Transverse colon (tissue), 4 donors: ENCODE measurements at regions not wholly inside any gene's neighbourhood (a gene's known extent, or its start where the extent isn't known, plus 50 kb on each side); places are given as distances from the start of the nearest gene placed in this dataset.

Experiments used
- DNase-seq: peaks from one replicate; pipeline ENCODE4 v3.0.0-alpha.2; 2019
- H3K27ac ChIP-seq, 4 donors: fragments of 200-600 bp; sonication (generic); 2 replicates each; pipeline ENCODE4 v1.5.1; 2016 to 2018; ENCODE audit warnings: inconsistent platforms in 4 of 4
- H3K27me3 ChIP-seq: fragments of 200-600 bp; sonication (generic); 2 replicates; pipeline ENCODE4 v1.5.1; 2017; ENCODE audit warnings: inconsistent platforms
- H3K36me3 ChIP-seq, 4 donors: fragments of 200-600 bp; sonication (generic); 2 replicates each; pipeline ENCODE4 v1.5.1; 2017 to 2019; ENCODE audit warnings: inconsistent platforms in 4 of 4
- H3K4me1 ChIP-seq, 4 donors: fragments of 200-600 bp; sonication (generic); 2 replicates each; pipeline ENCODE4 v1.5.1; 2017 to 2020; ENCODE audit warnings: inconsistent platforms in 4 of 4
- H3K4me3 ChIP-seq, 4 donors: fragments of 200-600 bp; sonication (generic); 1 replicate in 1 of 4; 2 replicates in 3 of 4; pipeline versions ENCODE4 v1.5.1 to v1.6.1; 2017 to 2019; ENCODE audit warnings: inconsistent platforms in 4 of 4
- H3K9me3 ChIP-seq, 2 donors: fragments of 200-600 bp; sonication (generic); 2 replicates each; pipeline ENCODE4 v1.5.1; 2017 to 2019; ENCODE audit warnings: inconsistent platforms in 2 of 2
- EP300 ChIP-seq: sonication (generic); formaldehyde crosslinking; IDR thresholded peaks from one replicate; pipeline ENCODE4 v1.6.1; 2017; ENCODE audit warnings: antibody characterized with exemption, low read depth
- POLR2A ChIP-seq: fragments of 450-650 bp; IDR thresholded peaks from one replicate; pipeline ENCODE4 v1.6.1; 2016; ENCODE audit warnings: antibody characterized with exemption, mild to moderate bottlenecking, moderate library complexity
- POLR2AphosphoS5 ChIP-seq, 3 donors: sonication (generic); formaldehyde crosslinking; IDR thresholded peaks; one replicate each; pipeline ENCODE4 v1.6.1; 2016; ENCODE audit warnings: antibody characterized with exemption in 3 of 3
- WGBS, 2 donors: methylation state at CpG; one replicate each; pipeline ENCODE4 v1.1.5; 2018; ENCODE audit warnings: low coverage in 1 of 2; 5-methylcytosine and 5-hydroxymethylcytosine counted together
- in situ Hi-C, 4 donors: fragments of 200-750 bp; cut with MboI; loops; one replicate each; pipeline versions ENCODE4 v1.15.0 to v1.15.1; 2017; ENCODE audit warnings: low sequenced_read_pairs in 3 of 4, low pct_ligation_motif_present in 1 of 4, low pct_unique_long_range_greater_than_20kb in 1 of 4
- intact Hi-C: fragments of 100-400 bp; cut with DNase I; formaldehyde crosslinking; loops from one replicate; pipeline ENCODE4 v1.15.1; 2023; ENCODE audit warnings: low total_unique reads
- TF ChIP-seq, protein P1 (sequence below), 5 experiments: fragments of 200-600 bp in 3 of 5; fragments of 450-650 bp in 2 of 5; sonication (generic) in 3 of 5; IDR thresholded peaks; 1 replicate in 2 of 5; 2 replicates in 3 of 5; pipeline ENCODE4 v1.5.1; 2016 to 2017; ENCODE audit warnings: antibody characterized with exemption in 5 of 5, inconsistent platforms in 3 of 5, mild to moderate bottlenecking in 2 of 5, moderate library complexity in 1 of 5

DNA sequence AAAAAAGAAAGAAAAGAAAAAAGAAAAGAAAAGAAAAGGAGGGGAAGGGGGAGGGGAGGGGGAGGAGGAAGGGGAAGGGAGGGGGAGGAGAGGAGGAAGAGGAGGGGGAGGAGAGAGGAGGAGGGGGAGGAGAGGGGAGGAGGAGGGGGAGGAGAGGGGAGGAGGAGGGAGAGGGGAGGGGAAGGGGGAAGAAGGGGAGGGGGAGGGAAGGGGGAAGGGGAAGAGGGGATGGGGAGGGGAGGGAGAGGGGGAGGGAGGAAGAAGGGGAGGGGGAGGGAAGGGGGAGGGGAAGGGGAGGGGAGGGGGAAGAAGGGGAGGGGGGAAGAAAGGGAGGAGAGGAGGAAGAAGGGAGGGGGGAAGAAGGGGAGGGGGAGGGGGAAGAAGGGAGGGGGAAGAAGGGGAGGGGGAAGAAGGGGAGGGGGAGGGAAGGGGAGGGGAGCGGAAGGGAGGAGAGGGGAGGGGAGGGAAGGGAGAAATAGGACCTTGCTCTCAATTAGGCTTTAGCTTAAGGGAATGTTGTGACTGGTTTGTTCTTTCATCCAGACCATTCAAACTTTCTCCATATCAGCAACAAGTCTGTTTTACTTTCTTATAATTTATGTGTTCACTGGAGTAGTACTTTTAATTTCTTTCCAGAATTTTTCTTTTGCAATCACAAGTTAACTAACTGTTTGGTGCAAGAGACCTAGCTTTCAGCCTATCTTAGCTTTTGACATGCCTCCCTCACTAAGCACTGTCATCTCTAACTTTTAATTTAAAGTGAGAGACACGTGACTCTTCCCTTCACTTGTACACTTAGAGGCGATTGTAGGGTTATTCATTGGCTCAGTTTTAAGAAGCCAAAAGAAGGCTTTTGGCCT lies 76.5 kb upstream of the EGLN3 start:
- Histone ChIP-seq H3K36me3 (no peaks in the 10 kb centered on the region), H3K27me3 (no peaks in the 10 kb centered on the region), H3K4me3 (no peak overlapping the region), H3K9me3 (no peaks in the 10 kb centered on the region), H3K27ac (no peak overlapping the region), H3K4me1 (peaks cover 0 to 33% (median 9%) of the 10 kb centered on the region in 4 donors)
- intact Hi-C loops: no loop called here
- 70 to 73% methylated on average over 3 of the region's 3 CpGs for WGBS, 2 donors
- in situ Hi-C loops: no loop called here
- TF ChIP-seq POLR2A: no peak
- TF ChIP-seq, protein P1, sequence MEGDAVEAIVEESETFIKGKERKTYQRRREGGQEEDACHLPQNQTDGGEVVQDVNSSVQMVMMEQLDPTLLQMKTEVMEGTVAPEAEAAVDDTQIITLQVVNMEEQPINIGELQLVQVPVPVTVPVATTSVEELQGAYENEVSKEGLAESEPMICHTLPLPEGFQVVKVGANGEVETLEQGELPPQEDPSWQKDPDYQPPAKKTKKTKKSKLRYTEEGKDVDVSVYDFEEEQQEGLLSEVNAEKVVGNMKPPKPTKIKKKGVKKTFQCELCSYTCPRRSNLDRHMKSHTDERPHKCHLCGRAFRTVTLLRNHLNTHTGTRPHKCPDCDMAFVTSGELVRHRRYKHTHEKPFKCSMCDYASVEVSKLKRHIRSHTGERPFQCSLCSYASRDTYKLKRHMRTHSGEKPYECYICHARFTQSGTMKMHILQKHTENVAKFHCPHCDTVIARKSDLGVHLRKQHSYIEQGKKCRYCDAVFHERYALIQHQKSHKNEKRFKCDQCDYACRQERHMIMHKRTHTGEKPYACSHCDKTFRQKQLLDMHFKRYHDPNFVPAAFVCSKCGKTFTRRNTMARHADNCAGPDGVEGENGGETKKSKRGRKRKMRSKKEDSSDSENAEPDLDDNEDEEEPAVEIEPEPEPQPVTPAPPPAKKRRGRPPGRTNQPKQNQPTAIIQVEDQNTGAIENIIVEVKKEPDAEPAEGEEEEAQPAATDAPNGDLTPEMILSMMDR (IDR thresholded peaks at IDR 0.05): no peak
- TF ChIP-seq POLR2AphosphoS5 (IDR thresholded peaks at IDR 0.05): no peak
- TF ChIP-seq EP300: no peak
- DNase-seq: no peak

DNA sequence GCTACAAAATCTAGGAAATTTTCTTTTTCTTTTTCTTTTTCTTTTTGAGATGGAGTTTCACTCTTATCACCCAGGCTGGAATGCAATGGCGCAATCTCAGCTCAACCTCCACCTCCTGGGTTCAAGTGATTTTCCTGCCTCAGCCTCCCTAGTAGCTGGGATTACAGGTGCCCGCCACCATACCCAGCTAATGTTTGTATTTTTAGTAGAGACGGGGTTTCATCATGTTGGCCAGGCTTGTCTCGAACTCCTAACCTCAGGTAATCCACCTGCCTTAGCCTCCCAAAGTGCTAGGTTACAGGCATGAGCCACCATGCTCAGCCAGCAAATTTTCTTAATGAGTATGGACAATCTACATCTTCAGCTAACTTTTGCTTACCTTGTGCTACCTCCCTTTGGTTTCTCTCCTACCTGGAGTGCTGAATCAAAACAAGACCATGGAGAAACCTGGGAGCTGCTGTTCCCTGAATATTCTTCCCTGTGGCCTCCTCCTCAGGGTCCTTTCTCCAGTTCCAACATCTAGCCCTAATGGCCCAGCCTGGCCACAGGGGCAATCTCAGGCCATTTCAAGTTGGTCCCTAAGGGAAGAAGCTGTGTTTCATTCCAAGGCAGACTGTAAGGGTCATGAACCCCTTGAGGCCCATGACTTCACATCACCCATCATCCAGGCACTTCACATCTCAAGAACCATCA lies 74.6 kb upstream of the EGLN3 start:
- H3K4me3 ChIP-seq: no peak overlapping the region
- intact Hi-C loops: no loop called here
- peaks cover 0 to 29% (median 6%) of the 10 kb centered on the region in 4 donors for H3K4me1 ChIP-seq
- in situ Hi-C loops: no loop called here
- DNase-seq: no peak
- no peaks in the 10 kb centered on the region for H3K9me3 ChIP-seq
- WGBS, 2 donors: 87% methylated on average over 4 of the region's 4 CpGs
- H3K36me3 ChIP-seq: no peaks in the 10 kb centered on the region
- no peaks in the 10 kb centered on the region for H3K27me3 ChIP-seq
- no peak overlapping the region for H3K27ac ChIP-seq
- no peak for TF ChIP-seq POLR2A

DNA sequence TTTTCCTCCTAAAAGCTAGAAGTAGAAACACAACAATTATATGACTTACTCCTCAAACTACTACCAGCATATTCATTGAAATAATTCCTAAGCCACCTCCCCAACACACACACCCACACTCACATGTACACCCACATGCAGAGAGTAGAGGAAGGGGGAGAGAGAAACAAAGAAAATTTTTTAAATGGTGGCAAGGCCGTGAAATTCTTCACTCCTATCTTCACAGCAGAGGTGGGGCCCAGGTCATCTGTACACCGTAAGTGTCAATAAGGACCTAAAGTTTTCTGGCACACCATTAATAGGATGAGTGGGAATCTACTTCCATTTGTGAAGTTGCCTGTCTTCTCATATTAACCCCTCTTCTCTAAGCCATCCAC lies 73.9 kb upstream of the EGLN3 start:
- H3K9me3 ChIP-seq: no peaks in the 10 kb centered on the region
- in situ Hi-C loops: no loop called here
- no peaks in the 10 kb centered on the region for H3K36me3 ChIP-seq
- peaks cover 0 to 22% (median 4%) of the 10 kb centered on the region in 4 donors for H3K4me1 ChIP-seq
- no peaks in the 10 kb centered on the region for H3K27me3 ChIP-seq
- TF ChIP-seq POLR2A: no peak
- TF ChIP-seq, protein P1 (IDR thresholded peaks at IDR 0.05): no peak
- no peak for TF ChIP-seq EP300
- TF ChIP-seq POLR2AphosphoS5 (IDR thresholded peaks at IDR 0.05): no peak
- H3K4me3 ChIP-seq: no peak overlapping the region
- DNase-seq: no peak
- intact Hi-C loops: no loop called here
- H3K27ac ChIP-seq: peak overlapping the region in 1 of 4 donors; percentile 68
- 45 to 61% methylated on average over 2 of the region's 2 CpGs for WGBS, 2 donors

DNA sequence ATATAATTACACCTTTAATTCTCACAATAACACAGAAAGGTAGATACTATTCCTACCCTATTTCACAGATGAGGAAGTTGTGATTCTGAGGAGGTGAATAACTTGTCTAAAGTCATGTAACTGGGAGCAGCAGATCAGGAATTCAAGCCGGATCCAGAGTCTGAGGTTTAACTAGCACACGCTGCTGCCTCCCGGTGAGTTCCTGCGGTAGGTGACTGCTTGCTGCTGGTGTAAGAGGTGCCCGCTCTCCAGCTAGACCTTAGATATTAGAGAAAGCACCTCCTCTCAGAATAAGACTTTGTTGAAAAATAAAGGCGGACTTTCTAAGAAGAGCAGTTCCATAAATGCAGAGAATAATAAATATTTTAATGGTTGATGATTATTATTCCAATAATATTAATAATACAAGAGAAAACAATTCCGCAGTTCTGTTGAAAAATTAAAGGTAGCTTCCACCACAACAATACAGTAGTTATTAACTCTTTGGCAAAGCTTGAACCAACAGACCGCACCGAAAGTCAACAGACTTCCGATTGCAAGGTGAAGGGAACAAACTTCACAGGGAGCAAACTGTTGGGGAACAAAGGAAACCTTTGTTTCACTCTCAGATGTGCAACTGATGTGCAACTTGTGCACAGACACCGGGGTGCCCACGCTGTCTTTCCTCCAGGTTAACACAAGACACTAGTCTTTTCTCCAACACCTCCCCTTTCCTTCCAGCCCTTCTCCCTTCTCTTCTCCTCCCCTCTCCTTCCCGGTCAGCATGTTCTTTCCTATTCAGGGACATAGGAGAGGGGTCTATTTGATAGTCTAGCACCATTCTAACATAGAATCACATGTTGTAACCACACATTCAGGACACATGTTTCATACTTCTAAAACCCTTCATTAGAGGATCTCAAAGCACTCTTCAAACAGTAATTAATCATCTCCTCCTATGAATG lies 73.2 kb upstream of the EGLN3 start:
- WGBS, 2 donors: 53 to 55% methylated on average over 9 to 13 of the region's 13 CpGs
- DNase-seq: peak; percentile 30
- no peaks in the 10 kb centered on the region for H3K27me3 ChIP-seq
- H3K4me3 ChIP-seq: no peak overlapping the region
- TF ChIP-seq EP300: no peak
- no peak for TF ChIP-seq POLR2AphosphoS5 (IDR thresholded peaks at IDR 0.05)
- TF ChIP-seq POLR2A: no peak
- TF ChIP-seq, protein P1 (IDR thresholded peaks at IDR 0.05): no peak
- peak overlapping the region in 2 of 4 donors; percentile 40 to 68 for H3K27ac ChIP-seq
- in situ Hi-C loops: no loop called here
- H3K36me3 ChIP-seq: no peaks in the 10 kb centered on the region
- intact Hi-C loops: no loop called here
- H3K4me1 ChIP-seq: peaks cover 0 to 19% (median 4%) of the 10 kb centered on the region in 4 donors
- no peaks in the 10 kb centered on the region for H3K9me3 ChIP-seq
